NCI-H1436 (cell line): ENCODE measurements at regions not wholly inside any gene's neighbourhood (a gene's known extent, or its start where the extent isn't known, plus 50 kb on each side); places are given as distances from the start of the nearest gene placed in this dataset.

Experiments used
- DNase-seq: peaks from one replicate; lab custom pipeline; 2025; lab: John Stamatoyannopoulos, UW

- DNase-seq = no peak
Observed at GRCh38 chr1:94644352-94644751, 102.8 kb upstream of the F3 start.

GRCh38 chr1:94643819-94644218 lies 102.3 kb upstream of the F3 start:
- DNase-seq = no peak

GRCh38 chr1:94642617-94643321 lies 101.2 kb upstream of the F3 start:
- DNase-seq = no peak

- no peak for DNase-seq
Observed at GRCh38 chr1:94641990-94642389, 100.4 kb upstream of the F3 start.

GRCh38 chr1:94640125-94640524 lies 98.6 kb upstream of the F3 start:
- DNase-seq = no peak

DNA sequence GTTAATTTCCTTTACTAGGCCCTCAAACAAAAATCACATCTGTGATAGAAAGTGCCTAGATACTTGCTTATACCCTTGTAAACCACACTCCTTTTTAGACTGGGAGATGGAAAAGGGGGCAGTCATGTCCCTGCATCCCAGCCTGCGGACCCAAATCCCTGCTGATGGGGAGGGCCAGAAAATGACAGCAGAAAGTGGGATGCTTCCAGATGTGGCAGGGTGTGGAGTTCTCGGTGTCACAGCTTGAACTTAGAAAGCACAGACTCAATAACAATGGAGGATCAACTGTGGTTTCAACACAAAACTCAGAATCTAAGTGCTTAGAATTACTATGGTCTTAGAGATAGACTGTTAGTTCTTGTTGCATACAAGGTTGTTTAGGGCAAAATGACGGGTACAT lies 95.6 kb upstream of the F3 start:
- no peak for DNase-seq

GRCh38 chr1:94636624-94637023 lies 95.1 kb upstream of the F3 start:
- no peak for DNase-seq

DNA sequence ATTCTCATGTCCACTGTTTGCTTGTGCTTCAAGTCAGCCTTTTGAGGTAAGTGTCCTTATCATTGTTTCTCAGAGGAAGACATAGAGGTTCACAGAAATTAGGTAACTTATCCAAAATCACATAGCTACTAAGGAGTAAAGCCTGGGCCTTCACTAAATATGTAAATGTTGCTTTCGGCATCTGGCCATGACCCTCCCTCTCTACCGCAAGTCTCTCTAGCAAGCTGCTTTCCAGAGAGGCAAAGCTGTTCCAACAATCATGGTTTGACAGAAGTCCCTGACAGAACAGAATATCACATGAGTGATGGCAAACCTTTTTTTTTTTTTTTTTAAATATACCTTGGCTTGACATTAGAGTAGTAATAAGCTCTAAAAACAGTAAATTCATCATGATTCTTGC lies 94.5 kb upstream of the F3 start:
- no peak for DNase-seq

DNA sequence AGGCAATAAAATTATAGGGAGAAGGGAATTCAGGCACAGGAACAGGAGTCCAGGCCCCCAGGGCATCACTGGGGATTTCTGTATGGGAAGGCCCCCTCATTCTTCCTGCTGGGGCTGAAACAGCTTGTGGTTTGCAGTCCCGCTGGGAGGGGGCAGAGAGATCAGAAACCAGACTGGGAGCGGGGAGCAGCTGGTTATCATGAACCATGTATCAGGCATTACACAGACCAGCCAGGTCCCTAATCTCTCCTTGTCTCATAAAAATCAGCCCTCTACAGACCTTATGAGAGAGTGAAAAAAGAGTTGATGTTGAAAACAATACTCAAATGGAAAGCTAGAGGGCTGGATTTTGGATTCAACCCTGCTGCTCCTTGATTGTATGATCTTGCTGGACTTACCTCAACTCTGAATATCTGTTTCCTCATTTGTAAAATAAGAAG lies 93.4 kb upstream of the F3 start:
- DNase-seq = no peak

DNA sequence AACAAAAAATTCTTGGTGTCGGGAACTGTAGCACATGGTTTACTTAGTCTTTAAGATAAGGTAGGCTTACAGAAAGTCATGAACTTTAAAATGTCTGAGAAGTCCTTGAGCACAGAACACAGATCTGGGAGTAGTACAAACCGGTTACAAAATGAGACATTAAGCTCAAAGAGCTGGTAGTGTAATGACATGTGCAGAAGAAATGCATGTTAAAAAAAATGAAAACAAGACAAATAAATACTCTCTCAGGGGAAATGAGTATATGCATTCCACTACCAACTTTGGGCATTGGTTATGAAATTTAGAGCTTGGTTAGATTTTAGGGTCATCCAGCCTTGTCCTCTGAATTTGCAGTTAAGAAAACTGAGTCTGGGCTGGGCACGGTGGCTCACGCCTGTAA lies 91.5 kb upstream of the F3 start:
- DNase-seq = no peak

DNA sequence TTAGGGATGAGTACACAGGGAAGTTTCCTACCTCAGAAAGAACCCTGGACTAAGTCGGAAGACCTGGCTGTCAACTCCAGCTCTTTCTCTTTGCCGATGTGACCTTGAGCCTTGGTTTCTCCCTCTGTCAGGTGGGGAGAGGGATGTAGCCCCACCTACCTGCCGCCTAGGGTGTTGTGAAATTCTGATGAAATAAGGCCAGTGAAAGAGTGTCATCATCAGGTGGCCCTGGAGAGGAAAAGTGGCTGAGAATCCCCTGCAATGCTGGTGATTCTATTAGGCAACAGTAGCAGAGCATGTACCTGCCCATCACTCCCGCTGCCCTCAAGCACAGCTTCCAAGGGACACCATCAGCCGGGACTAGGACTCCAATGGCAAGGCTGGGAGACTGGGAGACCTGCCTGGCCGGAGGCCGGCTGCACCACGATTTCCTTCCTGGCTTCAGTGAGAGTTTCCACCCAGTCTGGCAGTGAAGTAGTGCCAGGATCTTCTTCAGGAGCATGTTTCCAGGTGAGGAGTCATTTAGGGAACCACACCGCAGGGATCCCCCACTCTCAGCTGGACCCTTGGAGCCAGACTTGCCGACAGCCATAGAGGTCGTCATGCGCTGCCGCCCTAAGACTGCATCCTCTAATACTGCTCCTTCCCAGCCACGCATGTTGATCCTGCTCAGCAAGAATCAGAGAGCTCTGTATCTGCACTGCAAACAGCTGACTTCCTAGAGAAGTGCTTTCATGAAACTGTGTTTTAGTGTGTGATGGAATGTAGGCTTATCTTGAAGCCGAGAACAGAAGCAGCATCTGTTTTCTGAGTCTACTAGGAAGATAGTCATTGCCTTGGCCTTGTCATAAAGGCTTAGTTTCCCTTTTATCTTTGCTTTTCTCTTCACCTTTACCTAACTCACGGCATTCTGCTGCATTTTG lies 88.0 kb upstream of the F3 start:
- DNase-seq = no peak

GRCh38 chr1:94628499-94628843 lies 86.9 kb upstream of the F3 start:
- DNase-seq = no peak

GRCh38 chr1:94627771-94628498 lies 86.4 kb upstream of the F3 start:
- no peak for DNase-seq

GRCh38 chr1:94624203-94624602 lies 82.6 kb upstream of the F3 start:
- DNase-seq = no peak

- no peak for DNase-seq
Observed at GRCh38 chr1:94623560-94624148, 82.1 kb upstream of the F3 start.

GRCh38 chr1:94622757-94623156 lies 81.2 kb upstream of the F3 start:
- DNase-seq = no peak

DNA sequence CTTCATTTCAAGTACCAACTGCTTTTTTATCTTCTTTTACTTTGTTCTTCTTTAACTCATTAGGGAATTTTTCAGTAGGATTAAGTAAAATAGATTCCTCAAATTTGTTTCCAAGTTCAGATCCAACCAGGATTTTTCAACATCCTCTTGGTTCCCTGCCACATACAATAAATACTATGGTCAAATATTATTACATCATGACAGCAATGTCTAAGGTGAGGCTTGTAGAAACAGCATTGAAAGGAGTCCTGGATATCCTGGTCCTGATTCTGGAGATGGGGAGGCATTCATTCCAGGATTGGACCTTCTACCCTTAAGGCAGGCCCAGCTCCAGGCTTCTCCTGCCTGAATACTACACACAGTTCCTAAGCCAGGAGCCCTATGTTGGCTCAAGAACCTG lies 80.2 kb upstream of the F3 start:
- no peak for DNase-seq

GRCh38 chr1:94621395-94621794 lies 79.8 kb upstream of the F3 start:
- no peak for DNase-seq

- DNase-seq = no peak
Observed at GRCh38 chr1:94620345-94621031, 78.9 kb upstream of the F3 start.

DNA sequence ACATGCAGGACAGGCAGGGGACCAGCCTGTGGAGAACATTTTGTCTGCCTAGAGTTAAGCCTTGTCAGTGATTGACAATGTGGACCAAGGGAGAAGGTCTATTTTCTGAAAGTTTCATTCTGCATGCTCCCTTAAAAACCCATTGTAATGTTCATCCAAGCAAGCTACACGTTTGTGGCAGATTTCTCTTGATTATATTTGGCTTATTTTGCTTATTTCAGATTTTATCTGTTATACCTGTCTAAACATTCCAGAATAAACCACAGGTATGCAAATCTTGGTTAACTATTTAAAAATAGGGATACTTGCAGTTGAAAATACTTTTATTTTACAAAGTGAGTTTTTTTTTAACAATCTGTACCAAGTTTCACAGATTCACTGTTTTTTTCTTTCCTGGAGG lies 78.2 kb upstream of the F3 start:
- no peak for DNase-seq

DNA sequence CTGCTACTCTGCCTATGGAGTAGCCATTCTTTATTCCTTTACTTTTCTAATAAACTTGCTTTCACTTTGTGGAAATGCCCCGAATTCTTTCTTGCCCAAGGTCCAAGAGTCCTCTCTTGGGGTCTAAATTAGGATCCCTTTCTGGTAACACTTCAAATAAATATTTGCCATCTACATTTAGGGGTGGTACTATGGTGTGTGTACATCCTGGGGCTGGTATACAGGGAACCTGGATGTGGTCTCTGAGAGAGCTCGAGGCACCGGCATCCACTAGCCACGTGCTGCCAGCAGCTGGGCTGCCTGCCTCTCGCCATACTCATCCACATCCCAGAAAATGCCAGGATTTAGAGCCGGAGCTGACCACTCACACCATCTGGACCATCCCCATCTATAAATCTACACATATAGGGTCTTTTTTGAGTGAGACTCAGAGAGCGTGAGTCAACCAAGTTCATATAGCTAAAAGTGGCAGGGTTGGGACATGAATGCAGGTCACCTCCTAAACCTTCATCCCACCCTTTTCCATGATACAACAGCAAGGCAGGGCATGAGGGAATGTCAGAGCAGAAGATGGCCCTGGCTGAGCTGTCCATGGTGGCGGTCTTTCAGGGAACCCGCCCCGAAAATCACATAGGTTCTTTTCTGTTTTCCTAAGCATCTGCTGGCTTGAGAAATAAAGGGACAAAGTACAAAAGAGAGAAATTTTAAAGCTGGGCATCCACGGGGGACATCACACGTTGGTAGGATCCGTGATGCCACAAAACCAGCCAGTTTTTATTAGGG lies 76.6 kb upstream of the F3 start:
- DNase-seq = no peak
